NCI-H146 (cell line): ENCODE measurements at regions not wholly inside any gene's neighbourhood (a gene's known extent, or its start where the extent isn't known, plus 50 kb on each side); places are given as distances from the start of the nearest gene placed in this dataset.

ENCODE experiments used
- DNase-seq: peaks from one replicate; lab custom pipeline; 2025; lab: John Stamatoyannopoulos, UW

DNA sequence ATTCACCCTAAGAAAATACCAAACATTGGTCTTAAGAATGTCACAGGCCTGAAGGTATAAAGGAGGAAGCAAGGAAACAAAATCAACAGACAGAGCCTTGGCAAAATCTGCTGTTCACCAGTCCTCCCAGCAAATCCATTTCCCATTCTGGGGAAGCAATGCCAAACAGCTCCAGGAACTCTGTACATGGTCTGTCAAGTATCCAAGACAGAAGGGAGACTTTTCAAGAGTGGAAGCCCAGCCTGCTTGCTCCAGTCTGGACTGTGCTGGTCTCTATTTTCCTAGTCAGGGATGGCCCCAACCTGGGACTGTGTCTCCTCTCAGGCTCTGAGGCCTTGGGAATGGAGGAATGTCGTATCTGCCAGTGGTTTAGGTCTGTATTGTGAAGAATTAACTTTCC lies 251.5 kb downstream of the DAD1 start:
- no peak for DNase-seq

DNA sequence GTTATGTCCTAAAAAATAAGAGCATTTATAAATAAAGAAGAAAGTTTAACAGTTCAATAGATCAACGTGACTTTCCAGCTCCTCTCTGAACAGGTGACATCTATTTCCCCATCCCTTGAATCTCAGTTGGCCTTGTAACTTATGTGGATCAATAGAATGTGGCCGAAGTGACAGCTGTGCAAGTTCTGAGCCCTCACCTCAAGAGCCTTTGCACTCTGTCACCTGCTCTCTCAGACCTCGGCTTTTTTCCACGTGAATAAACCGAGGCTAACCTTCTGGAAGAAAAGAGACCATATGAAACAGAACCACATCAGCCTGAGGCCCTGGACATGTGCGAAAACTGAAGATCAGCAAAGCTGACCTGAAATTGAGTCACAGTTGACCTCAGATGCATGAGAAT lies 253.0 kb downstream of the DAD1 start:
- DNase-seq: no peak

DNA sequence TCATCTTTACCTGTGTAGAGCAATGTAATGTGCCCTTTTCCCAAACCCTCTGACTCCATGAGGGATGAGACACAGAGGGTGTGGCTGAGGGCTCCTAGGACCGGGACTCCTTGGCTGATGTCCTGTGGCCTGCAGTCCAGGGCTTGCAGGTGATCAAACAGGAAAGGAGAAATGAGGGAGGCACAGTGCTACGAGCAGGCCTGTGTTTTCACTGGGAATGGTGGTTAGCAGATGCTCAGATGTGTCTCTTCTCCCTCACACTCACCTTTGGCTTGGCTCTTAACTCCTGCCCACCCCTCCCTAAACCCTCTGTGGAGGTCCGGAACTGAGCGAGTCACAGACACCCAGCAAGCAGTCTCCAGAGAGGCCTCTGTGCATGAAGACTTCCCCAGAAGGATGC lies 254.4 kb downstream of the DAD1 start:
- DNase-seq: no peak

DNA sequence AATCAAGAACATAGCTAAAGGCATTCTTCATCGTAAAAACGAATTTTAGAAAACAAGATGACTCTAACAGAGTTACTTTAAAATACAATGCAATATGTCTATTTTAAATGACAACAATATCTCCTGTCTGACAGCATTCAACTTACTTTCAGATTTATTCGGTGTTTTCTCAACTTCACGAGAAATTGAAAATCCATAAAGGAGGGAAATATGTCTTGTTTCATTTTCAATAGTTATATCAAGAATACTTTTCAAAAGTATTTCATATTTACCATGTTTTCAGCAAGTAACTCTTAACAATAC lies 254.8 kb downstream of the DAD1 start:
- DNase-seq: no peak

DNA sequence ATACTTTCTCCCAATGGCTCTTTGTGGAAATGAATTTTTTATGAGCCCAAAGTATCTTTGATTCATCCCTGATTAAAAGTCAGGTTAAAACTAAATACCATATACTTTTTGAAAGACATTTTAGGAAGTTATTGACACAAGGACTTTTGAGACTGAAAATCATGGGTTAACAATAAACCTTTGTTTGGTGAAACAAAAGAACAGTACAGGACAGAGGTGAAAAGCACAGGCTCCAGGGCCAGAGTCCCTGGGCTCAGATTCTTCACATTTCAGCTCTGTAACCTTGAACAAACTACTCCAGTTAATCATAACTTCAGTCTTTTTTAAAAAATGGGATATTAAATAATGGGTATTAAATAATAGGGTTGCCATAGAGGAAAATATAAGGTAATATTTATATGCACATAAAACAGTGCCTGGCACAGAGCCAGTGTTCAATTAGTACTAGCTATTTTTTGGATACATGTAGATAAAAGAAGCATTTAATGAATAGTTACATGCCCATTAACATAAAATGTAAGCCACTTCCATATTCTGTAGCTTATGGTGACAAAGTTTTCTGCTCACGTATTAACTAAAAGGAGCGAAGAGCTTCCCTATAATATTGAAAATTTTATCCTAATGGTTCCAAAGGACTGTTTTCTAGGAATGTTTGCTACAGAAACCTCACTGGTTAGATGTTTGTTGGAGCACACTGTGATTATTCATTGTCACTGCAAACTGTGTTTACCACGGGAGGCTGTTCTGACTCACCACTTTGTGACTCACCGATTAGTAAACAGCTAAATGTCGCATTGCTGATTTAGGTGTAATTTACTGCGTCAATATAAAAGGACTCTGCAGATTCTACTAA lies 255.4 kb downstream of the DAD1 start:
- no peak for DNase-seq

DNA sequence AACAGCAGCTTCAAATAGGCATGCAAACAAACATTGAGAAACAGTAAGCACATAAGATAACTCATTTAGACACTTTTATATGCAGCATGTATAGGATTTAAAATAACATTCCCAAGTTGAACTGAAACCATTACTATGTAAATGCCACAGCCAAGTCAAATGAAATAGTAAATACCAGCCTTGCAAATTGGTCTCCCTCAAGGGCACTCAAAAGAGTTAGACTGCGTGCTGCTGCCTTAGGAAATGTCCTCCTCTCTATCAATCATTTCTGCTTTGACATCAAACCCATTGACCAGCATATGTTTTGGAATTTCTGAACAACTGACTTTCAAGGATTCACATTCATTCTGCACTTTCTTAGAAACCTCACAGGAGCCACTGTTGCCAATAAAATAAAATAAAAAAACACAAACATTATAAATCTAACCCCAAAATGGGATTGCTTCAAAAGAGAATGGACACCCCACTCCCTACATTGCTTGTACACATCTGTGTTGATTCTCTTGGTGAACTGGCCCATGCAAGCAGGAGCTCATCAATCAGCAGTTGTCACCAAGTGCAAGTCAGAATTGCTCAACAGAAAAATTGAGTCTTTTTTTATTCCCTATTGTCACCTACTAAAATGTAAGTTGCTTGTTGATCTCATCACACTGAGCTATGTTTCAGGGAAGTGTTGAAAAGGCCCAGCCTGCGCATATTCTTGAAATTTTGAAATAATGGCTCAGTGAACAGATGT lies 256.2 kb downstream of the DAD1 start:
- no peak for DNase-seq

DNA sequence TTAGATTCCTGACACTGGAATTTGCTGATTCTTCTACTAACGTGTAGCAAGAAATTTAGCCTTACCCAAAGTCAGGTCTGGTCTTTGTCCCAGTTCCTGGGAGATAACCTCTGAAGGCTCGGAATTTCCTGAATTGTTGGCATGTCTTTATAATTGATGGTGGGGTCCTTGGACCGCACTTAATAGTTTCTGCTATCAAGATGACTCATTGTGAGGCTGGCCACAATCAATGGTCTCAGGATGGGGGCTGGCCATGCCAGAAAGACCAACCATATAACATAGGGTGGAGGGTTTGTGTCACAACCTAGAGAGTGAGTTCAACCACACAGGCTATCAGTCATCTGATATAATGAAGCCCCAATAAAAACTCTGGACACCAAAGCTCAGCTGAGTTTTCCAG lies 259.7 kb downstream of the DAD1 start:
- DNase-seq: no peak

DNA sequence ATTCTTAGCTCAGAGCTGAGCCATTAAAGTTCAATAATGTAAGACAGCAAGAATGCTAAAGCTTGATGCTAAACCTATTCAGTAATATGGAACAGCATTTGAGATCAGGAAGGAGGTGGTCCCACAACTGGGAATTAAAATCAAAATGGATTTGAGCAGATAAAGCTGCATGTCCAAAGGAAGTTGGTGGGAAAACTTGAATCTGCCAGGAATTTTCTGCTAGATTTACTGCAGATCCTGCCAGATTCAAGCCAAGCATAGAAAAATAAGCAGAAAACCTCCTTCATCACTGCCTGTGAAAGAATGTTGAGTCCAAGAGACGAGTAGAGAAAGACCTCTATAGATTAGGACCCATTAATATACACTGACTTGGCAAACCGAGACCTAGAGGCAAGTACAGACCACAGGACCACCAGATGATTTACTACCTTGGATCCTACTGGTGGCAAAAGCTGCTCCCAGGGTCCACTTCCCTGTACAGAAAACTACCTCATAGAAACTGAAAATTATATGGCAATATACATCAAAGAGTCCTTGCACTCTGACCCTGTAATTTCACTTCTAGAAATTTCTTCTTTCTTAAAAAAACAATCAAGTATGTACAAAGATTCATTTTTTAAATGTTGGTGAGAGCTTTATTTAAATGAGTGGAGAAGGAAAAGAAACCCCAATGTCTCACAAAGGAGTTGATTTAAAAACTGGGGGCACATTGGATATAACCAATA lies 263.2 kb downstream of the DAD1 start:
- no peak for DNase-seq

DNA sequence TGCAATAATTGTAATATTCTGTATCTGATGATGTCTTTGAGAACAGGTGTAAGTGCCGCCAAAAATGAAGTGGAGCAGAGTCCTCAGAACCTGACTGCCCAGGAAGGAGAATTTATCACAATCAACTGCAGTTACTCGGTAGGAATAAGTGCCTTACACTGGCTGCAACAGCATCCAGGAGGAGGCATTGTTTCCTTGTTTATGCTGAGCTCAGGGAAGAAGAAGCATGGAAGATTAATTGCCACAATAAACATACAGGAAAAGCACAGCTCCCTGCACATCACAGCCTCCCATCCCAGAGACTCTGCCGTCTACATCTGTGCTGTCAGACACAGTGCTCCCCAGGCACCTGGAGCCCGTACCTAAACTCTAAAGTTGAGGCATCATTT lies 268.7 kb downstream of the DAD1 start:
- DNase-seq: no peak

DNA sequence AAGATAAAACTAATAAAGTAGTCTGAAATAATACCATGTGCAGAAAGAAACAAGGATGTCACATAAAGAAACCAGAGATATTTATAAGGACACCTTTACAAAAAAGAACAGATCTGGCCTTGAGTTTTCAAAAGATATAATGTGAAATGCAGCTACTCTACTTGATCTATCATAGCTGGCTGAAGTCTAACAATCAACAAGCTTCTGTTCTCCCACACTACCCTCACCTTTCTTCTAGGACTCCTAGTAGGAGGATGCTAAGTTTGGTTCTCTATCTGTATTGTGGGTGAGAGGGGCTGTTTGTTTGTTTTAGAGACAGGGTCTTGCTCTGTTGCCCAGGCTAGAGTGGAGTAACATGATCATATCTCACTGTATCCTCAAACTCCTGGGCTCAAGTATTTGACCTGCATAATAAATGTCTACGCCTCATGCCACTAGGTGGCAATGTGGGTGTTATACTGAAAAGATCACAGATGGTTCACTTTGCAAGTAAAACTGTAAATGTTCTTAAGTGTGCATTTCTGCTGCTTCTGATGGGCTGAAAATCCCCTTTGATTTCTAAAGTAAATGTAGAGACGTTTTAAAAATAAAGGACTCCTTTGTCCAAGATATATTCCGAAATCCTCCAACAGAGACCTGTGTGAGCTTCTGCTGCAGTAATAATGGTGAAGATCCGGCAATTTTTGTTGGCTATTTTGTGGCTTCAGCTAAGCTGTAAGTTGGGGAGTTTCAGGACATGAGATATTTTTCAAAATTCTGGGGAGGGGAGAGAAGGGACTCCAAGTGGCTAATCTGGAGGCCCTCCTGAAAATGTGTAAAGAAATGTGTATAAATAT lies 269.3 kb downstream of the DAD1 start:
- DNase-seq: peak; percentile 17

DNA sequence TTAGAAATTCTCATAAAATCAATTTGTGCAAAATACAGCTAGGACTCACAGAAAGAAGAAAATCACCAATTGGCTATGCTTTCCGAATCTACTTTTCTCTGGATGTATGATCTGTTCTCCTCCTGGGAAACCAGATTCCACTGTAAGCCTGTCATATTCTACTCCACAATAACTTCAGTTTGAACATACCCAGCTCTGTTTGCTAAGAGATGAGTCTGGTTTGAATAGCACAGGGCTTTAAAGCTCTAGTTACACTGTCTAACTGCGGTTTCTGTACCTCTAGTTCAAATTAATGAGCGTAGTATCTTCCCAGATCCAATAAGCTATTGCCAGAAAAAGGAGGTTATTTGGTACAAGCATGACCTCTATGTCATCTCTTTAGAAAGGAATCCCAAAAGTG lies 270.1 kb downstream of the DAD1 start:
- no peak for DNase-seq

DNA sequence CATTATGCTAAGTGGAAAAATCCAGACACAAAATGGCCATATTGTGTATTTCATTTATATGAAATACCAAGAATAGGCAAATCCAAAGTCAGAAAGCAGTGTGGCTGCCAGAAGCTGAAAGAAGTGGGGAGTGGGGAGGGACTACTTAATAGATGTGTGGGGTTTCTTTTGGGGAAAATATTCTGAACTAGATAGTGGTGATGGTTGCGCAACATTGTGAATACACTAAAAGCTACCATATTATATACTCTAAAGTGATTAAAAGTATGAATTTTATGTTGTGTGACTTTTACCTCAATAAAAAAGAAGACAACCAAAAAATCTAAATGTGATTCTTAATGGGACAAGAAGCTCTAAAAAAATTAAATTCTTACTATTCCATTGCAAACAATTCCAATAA lies 272.6 kb downstream of the DAD1 start:
- no peak for DNase-seq

DNA sequence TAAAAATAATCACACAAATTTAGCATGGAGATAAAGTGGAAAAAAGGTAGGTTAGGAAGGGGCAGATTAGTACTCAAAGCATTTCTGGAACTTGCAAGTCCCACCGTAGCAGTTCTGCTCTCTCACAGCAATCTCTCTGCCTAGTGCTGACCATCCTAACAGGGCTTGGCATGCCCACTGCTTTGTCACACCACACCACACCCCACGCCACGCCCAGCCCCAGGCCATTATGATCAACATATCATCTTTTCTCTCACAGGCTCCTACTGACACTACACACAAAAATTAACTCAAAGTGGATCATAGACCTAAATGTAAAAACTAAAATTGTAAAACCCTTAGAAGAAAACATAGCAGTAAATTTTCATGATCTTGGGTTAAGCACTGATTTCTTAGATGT lies 273.7 kb downstream of the DAD1 start:
- no peak for DNase-seq

DNA sequence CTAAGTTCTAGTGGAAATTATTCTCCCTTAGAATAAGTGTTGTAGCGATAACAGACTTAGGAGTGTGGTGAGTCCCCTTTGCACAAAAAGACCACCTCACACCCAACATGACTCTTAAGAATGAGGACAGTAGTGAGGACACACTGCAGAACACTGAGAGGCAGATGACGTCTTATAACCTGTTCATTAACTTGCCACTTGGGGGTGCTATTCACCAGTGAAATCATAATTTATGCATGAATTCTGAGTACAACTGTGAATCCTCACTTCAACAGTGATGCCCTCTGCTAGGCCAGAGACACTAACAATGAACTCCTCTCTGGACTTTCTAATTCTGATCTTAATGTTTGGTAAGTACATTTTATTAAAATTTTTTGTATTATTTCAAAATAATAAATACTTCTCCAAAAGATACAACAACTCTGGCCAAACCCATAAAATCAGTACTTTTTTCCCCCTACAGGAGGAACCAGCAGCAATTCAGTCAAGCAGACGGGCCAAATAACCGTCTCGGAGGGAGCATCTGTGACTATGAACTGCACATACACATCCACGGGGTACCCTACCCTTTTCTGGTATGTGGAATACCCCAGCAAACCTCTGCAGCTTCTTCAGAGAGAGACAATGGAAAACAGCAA lies 274.7 kb downstream of the DAD1 start:
- no peak for DNase-seq

DNA sequence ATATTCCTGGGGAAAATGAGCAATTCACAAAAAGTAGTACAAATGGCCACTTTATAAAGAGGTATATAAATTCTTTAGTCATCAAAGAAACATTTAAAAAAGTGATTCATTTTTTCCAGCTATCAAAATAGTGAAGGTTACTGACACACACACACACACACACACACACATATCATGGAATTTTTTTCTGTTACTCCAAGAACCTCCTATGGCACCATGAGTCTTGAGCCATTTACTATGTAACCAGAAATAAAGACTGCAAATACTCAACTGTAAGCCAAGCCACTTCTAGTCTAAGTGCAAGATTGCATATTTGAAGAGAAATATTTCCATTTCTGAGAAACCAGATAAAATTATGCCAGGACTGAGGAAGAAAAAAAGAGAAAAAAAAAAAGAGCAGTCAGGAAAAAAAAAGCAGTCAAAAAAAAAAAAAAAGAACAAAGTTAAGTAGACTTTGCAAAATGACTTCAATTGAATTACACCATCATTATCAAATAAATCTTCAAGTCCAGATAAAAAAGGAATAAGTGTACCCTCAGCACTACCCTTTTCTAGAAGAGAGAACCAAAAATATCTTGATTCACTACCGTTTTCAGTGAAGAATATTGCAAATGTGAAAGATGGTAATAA lies 275.7 kb downstream of the DAD1 start:
- DNase-seq: no peak

DNA sequence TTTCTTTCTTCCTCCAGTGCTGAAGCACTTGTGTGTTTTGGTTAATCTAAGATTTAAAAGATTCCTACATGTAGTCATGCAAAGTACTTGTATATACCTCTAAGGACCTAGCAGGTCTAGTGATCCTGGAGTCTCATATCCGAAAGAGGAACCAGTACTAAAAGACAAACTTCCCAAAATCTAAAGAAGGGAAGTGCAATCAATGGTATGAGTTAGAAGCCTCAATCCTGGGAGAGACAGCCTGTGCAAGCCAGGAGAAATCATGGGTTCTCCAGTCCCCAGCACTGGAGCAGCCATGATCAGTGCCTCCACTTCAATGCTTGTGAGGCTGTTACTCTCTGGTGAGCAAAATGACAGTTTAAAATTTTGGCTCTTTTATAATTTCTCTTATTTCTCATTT lies 277.4 kb downstream of the DAD1 start:
- DNase-seq: no peak

DNA sequence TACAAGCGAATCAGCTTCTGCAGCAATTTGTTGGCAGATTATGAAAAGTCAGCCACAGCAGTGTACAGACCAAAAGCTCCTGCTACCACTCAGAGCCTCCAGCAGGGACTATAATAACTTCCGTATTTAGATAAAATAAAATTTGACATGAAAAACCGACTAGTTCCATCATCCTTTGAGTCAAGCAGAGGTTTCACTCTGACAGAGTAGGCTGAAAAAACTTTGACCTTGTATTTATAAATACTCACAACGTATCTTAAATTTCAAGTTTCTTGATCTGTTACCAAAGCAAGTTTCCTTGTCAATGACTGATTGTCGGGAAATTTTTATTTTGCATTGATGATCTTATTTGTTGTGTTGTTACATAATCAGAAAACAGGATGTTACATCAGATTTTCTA lies 283.4 kb downstream of the DAD1 start:
- DNase-seq: no peak

DNA sequence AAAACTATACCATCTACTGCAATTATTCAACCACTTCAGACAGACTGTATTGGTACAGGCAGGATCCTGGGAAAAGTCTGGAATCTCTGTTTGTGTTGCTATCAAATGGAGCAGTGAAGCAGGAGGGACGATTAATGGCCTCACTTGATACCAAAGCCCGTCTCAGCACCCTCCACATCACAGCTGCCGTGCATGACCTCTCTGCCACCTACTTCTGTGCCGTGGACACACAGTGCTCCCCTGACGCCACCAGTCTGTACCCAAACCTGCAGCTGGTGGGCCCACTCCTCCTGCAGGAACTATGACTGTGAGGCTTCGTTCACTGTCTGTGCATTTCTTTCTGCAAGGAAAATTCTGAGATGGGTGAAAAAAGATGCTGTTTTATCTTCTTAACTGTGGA lies 284.7 kb downstream of the DAD1 start:
- no peak for DNase-seq

DNA sequence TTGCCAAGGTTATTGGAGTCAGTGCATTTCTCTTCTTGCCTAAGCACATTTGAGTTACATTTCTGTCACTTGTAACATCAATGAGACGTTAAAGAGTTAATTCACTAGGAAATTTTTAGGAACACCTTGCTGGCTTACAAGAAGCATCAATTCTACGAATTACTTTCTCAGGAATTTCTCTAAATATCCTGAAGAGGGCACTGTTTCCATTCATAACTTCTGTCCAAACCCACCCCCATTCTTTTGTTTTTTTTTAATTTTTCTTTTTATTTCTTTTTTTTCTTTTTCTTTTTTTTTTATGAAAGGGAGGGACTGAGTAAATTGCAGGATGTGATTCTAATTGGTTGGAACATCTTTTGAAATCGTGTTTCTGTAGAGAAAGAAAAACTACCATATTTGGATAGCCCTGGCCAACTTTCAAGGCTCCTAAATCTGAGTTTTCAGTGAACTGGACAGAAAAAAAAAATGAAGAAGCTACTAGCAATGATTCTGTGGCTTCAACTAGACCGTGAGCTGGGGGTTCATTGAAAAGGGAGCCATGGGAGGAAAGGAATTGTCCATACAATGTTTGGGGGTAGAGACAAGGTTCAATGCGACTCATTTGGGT lies 285.3 kb downstream of the DAD1 start:
- DNase-seq: no peak

DNA sequence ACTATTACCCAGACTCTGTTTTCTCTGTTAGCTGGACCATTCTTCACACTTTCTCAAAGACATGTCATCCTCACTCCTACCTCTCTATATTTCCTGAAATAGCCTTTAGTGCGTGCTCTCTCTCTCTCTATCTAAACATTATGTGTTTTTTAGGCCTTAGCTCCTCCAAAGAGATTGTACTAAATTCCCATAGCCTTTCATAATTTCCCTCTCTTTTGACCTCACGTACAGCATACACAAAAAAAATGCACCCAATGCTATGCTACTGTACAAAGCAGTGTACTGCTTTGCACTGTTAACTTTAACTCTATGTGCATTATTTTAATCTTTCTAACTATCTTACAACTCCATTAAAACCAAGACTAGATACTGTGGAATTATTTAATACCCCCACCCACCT lies 288.4 kb downstream of the DAD1 start:
- DNase-seq: no peak

DNA sequence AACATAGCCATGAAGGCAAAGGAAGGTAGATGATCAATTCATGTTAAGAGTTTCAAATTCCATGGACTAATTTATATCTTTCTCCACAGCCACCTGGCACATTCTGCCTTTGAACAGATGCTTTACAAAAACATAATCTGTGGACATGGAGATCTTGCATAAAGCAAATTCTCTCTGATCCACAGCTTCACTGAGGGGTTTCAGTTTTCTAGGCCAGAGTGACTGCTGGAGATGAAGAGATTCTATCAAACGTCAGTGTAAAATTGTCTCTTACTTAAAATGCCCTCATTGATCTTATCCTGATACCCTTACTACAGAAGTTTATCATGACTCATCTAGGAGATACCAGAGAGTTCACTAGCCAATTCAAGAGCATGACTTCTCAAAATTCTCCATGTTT lies 291.6 kb downstream of the DAD1 start:
- no peak for DNase-seq
